ENCODE measurements at regions not wholly inside any gene's neighbourhood (a gene's known extent, or its start where the extent isn't known, plus 50 kb on each side); places are given as distances from the start of the nearest gene placed in this dataset.
"Not testable (repeated sequence)": the region's sequence is repeated elsewhere in the genome, so short reads cannot be mapped to it uniquely, and the experiment has no call there.

DNA sequence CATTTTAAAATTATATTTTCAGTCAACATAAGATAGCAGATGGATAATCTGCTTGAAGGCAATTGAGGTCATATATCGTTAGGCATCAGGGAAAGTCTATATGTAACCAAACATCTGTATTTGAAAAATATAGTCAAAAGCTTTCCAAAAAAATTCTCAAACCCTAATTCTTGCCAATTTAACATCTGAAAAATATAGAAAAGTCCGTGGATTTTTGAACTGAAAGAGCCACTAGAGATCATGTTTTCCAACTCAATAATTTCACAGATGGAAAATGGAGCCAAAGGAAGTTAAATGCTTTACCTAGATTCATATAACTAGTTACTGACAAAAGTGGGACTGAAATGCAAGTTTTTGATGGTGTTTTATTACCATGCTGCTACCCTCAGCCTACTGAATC, 185.1 kb upstream of the ZNF804A start:
- intact Hi-C loops (cut with micrococcal nuclease), result no loop called here

DNA sequence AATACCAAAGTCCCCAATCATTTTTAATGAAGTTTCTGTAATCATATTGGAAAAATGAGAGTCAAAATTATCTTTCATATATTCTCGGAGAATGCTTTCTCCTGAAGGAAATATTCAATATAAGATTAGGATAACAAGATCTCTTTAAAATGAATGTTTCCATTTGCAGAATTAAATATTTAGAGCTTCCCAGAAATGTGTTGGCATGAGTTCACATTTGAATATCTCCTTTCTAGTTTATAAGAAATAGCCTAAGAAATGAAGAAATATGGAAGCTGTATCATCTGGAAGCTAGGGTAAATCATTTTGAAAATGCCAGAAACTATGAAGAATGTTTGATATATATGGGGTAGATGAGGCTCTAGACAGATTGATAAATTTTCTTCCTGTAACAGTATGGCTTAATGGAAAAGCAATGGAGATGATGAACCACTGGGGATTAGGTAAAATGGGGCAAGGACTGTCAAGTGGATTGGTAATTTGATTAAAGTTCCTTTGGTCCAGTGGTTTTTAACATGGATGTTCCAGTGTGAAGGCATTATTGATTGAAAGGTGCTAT, 184.6 kb upstream of the ZNF804A start:
- intact Hi-C loops (cut with micrococcal nuclease), result no loop called here

DNA sequence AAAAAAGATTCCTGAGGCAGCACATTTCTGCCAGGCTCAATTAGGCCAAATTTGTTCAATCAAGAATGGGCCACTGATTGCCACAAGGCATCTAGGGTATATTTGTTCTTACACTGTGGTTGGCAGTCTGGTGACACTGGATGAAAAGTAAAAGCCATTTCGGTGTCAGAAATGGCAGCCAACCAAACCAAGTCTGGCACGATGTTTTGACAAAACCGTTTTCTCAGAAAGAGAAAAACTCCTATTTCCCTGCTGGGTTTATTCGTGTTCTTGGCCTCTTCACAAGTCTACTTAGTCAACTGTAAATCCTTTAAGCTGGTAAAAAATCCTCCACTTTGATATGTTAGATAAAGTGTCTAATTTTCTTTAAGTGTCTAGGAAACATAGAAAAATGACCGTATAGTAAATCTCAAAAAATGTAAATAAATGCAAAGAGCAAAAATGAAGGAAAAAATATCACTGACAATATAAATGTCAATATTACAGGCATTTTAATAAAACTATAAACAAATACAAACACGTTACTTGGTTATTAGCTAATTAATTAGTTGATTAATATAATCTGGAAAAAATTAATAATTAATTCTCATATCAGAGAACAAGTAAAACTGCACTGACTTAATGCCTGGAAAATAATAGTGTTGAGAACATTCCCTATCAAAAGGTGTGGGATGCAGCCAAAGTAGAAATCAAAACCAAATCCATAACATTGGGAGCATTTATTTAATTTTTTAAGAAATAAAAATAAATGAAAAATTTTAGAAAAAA, 182.0 kb upstream of the ZNF804A start:
- intact Hi-C loops (cut with micrococcal nuclease), result no loop called here

DNA sequence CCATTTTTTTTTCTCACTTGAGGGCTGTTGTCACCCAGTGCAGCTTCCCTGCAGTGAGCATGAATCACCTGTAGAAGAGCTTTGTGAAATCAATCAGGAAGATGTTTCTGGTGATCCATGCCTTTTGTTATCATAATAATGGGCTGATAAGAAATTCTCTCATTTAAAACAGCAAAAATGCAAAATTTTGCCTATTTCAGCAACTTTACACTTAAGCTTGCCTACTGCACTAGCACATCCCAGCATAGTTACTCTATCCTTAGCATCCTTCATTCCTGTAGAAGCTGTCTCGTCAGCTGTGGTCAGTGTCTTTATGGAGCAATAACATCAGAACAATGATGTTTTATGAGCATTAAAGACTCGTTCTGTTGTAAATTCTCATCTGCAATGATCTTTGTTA, 178.6 kb upstream of the ZNF804A start:
- intact Hi-C loops (cut with micrococcal nuclease), result no loop called here

DNA sequence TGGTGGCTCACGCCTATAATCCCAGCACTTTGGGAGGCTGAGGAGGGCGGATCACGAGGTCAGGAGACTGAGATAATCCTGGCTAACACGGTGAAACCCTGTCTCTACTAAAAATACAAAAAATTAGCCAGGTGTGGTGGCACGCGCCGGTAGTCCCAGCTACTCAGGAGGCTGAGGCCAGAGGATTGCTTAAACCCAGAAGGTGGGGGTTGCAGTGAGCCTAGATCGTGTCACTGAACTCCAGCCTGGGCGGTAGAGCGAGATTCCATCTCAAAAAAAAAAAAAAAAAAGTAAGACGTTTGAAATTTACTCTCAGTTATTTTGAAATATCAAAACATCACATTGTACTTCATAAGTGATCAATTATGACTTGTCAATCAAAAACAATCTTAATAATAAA, 176.9 kb upstream of the ZNF804A start:
- intact Hi-C loops (cut with micrococcal nuclease), result not testable (repeated sequence)

DNA sequence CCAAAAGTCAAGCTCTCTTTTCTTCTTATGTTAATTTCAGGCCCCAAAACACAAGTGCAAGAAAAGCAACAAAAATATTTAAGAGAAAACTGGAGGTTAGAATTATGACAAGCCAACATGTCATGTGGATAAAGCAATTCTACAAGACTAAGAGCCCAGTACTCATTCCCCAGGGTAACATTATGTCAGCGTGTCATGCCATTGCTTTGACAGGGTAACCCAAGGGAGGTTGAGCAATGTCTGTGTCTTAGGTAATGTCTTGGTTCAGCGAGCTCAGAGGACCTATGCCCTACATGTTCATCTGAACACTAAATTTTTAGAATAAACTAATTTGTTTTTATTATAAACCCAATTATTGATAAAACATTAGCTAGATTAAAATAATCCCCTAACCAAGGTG, 173.2 kb upstream of the ZNF804A start:
- intact Hi-C loops (cut with micrococcal nuclease), result no loop called here

DNA sequence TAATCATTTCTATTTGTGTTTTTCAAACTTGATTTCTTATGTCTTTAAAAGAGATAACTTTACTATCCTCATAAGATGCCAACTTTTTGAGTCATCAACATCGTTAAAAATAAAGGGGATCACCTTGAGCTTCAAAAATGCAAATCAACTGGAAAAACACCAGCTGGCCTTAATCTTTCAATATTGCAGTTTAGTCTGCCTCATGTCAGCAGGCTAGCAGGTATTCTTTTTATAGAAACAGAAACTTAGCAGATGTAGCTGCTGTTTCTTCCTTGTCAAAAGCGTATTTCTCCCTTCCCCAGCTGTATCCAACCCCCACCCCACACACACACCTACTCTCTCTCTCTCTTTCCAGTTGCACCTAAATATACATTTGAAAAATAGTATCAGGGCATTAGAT, 154.1 kb upstream of the ZNF804A start:
- intact Hi-C loops (cut with micrococcal nuclease), result no loop called here

DNA sequence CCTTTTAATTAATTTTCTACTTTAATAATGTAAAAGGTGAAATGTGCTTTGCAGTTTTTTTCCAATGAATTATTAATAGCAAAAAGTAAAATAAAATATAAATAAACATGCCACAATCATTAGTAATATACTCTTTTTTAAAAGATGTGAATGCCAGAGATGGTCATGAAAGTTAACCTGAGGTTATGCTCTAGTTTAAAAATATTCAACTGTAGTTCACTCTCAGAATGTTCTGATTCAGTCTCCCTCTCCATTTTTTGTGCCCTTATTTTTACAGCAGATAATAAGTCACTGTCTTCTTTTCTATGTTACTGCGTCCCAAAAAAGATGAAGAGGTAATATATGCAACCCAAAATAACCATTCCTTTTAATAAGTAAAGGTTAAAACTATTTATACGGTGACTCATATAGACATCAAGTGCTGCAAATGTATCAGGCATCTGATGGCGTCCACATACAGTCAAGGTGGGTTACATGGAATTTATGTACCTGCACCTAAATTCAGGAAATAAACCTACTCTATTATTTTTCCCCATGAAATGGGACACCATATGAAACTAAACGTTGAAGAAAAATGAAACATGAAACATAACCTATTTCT, 153.6 kb upstream of the ZNF804A start:
- intact Hi-C loops (cut with micrococcal nuclease), result no loop called here

DNA sequence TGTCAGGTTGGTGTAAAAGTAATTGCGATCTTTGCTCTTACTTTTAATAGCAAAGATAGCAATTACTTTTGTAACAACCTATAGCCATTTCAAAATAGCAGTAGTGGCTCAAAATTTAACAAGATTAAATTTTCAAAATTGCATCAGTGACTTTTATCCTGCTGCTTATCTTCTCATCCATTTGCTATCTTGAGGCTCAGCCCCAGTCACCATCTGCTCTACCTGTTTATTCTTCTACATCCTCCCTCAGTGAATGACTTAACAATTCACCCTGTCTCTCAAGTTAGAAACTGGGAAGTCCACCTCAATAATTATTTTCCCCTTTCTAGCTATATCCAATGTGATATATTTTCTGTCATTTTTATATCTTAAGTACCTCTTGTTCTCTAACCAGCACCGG, 148.6 kb upstream of the ZNF804A start:
- intact Hi-C loops (cut with micrococcal nuclease), result no loop called here

DNA sequence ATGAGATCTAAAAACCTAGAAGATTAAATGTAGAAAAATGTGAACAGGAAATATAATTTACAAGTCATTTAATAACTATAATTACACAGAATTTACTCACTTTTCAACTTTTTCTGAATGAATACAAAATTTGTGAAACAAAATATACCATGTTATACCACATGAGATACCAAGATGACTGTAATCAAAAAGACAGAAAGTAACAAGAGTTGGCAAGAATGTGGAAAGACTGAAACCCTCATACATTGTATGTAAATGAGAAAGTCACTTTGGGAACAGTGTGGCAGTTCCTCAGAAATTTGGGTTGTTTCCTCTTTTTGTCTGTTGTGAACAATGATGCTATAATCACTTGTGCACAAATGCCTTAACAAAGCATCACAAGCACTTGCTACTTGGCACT, 145.4 kb upstream of the ZNF804A start:
- intact Hi-C loops (cut with micrococcal nuclease), result no loop called here

DNA sequence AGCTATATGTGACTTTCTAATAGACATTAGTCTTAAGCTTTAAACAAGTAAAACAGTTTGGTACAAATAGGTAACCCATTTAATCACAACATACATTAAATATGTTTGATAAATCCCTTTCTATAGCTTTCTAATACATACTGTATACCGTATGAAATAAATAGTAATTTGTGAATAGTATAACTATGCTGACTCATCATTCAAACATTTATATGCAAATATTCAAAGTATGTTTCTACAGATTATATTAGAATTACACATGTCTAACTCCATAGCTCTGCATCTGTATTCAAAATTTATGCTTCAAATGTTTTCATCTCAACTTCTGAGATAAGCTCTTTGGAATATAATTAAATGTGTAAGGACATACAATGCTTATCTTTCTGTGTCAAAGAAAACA, 142.7 kb upstream of the ZNF804A start:
- intact Hi-C loops (cut with micrococcal nuclease), result no loop called here

DNA sequence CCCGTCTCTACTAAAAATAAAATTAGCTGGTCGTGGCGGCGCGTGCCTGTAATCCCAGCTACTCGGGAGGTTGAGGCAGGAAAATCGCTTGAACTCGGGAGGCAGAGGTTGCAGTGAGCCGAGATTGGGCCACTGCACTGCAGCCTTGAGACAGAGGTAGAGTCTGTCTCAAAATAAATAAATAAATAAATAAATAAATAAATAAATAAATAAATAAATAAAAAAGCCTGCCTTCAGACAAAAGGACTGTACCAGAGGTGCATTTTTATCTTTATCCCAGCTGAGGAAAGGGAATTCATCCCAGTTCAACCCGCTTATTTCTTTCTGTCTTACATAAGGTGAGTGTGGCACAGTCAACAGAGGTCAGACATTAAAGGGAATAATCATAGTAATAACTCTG, 141.6 kb upstream of the ZNF804A start:
- intact Hi-C loops (cut with micrococcal nuclease), result not testable (repeated sequence)

DNA sequence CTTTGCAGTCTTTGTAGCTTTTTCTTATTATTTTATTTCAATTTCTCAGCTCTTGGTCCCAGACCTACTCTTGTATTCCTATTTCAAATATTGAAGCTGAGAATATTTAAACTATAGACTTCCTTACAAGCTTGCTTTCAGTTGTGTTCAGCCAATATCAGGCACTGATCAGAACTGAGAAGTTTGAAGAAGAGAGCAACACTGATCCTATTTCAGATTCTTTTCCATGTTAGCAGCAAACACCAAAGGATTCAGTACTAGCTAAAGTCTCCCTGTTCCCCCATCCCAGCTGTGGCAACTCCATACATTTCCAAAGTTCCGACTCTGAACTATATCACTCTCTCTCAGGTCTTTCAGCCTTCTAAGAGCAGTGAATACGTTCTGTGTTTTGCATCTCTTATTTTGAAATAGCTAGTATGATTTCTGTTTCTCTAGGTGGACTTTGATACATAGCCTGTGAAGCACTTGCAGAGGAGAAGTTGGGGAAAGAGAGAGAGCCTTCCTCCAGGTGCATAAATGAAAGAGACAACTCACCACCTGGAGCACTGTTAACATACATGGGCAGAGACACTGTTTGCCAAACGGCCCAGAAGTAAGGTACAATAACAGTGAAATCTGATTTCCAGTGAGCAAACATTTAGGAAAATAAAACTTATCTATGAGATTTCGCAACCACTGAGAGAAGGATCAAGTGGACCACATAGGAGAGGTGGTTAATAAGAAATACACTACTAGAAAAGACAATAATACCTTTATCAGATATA, 135.0 kb upstream of the ZNF804A start:
- intact Hi-C loops (cut with micrococcal nuclease), result no loop called here

DNA sequence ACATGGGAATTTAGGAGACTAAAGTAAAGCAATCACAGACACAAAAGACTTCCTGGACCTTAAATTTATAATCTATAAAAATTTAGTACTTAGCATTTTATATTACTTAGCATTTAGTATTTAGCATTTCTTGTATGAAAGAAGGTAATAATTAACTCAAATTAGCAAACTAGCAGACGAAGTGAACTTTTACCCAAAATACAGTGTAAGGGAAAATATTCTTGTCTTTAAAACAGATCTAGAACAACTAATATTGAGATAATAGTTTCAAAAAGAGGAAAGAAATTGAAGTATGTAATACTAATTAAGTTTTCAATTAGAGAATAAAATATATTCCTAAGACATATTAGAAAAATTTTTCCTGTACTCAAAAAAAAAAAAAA, 134.5 kb upstream of the ZNF804A start:
- intact Hi-C loops (cut with micrococcal nuclease), result no loop called here

DNA sequence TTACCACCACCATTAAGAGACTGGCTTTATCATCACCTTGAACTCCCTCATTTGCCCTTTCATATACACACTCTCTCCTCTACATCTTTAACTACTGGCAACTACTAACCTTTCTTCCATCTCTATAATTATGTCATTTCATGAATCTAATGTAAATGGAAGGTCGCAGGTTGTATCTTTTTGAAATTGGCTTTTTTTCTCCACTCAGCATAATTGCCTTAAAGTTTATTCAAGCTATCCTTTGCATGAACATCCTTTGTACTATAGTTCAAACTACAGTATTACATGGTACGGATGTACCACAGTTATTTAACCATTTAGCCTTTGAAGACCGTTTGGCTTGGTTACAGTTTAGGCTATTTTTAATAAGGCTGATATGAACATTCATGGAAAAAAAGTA, 129.5 kb upstream of the ZNF804A start:
- intact Hi-C loops (cut with micrococcal nuclease), result no loop called here

DNA sequence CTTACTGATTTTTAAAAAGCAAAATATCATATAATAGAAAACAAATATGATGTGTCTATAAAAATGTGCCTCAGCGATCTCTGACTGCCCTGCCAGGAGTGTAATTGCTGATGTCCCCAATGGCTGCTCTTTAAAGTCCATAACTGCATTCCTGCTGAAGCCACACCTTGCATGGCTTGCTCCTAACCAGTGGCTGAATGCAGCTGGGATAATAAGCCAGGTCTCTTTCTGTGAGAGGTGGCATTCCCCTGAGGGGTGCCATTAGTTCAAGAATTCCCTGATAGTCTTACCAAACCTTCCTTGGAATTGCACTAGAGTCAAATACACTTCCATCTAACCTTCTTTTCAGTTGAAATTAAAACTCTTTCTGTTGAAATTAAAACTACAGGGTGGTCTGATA, 125.8 kb upstream of the ZNF804A start:
- intact Hi-C loops (cut with micrococcal nuclease), result no loop called here

DNA sequence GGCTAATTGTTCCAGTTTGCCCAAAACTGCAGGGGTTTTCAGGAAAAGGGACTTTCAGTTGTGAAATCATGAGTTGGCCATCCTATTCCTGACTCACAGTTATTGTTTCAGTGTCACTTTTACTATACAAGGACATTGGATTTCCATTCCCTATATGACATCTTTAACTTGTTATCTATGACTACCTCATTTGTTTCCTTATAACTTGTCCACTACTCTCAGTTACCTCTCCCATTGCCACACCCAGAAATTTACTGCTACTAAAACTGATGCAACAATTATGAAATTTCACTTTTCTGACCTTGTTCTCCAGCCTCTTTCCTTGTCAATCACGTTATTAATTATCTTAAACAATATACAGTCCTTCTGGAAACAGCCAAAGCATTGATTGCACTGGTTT, 116.5 kb upstream of the ZNF804A start:
- intact Hi-C loops (cut with micrococcal nuclease), result no loop called here

DNA sequence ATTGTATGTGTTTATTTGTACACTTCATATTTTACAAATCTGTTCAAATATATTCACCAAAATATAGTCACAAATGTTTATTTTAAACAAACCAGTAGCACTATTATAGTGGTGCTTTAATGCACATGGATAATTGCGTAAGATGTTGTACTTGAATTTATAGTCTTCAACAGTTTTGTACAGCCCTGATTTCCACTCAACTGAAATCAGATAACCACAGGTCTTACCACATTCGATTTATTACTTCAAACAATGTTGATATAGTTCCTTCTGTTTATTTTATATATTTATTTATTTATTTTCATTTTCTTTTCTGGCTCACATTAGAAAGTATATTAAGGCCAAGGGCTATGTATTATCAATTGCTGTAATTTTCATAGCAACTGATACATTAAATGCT, 99.4 kb upstream of the ZNF804A start:
- intact Hi-C loops (cut with micrococcal nuclease), result no loop called here

DNA sequence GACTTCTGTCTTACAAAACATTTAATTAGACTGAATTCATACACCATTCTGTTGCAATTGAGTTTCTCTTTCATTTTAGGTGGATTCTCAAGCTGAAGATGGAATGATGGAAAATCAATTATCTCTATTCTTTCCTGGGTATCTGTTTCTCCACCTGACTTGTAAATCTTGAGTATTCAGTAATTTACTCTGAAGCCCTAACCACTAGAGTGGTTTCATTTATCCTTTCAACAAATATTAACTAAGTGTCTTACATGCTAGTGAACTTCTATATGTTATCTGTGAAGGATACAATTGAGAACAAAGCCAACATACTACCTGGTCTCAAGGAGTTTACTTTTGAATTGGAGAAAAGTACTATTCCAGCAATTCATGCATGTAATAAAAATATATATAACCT, 94.1 kb upstream of the ZNF804A start:
- intact Hi-C loops (cut with micrococcal nuclease), result no loop called here

DNA sequence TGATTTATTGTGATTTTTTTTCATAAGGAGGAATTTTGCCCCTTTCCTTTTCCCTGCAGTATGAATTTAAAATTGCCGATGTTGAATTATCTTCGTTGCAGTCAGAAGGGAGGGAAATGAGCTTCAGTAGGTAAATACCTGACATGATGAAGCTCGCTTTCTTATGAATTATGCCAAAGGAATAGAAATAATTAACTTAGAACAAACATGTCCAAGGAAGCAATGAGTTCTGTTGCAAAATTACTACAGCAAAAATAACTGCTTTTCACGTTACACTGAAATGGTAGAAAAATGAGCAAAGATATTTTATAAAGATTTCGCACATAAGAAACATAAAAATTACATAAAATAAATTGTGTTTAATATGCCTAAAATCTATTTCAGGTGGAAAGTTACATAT, 91.1 kb upstream of the ZNF804A start:
- intact Hi-C loops (cut with micrococcal nuclease), result no loop called here

DNA sequence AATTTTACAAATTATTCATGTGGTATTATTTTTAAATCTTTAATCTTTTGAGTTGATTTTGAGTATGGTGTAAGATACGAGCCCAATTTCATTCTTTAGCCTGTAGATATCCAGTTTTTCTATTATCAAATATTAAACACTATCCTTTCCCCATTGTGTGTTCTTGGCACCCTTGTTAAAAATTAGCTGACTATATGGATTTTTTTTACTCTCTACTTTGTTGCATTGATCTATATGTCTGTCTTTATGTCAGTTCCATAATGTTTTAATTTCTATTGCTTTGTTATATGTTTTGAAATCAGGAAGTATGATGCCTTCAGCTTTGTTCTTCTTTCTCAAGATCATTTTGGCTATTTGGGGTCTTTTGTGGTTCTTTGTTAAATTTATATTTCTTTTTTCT, 80.9 kb upstream of the ZNF804A start:
- intact Hi-C loops (cut with micrococcal nuclease), result no loop called here

DNA sequence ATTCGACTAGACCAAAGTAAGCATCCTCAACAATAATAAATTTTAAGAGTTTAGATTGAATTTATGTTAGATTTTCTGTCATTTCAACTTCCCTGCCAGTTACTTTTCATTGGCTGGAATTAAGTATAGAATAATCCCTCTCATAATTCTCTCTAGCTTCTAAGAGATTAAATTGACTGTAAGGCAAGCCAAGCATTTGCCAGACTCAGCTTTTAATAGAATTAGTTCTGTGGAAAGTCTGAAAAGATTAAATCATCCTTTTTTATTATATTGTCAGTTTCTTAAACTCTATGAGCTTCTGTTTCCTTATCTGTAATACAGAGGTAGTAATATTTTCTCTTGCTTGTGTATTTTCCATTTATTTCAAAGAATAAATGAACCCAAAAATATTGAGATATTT, 77.9 kb upstream of the ZNF804A start:
- intact Hi-C loops (cut with micrococcal nuclease), result no loop called here
